ENCODE measurements at regions not wholly inside any gene's neighbourhood (a gene's known extent, or its start where the extent isn't known, plus 50 kb on each side); places are given as distances from the start of the nearest gene placed in this dataset.
A peak's percentile ranks its signal among the peaks of the same experiment; 100 is the strongest.

DNA sequence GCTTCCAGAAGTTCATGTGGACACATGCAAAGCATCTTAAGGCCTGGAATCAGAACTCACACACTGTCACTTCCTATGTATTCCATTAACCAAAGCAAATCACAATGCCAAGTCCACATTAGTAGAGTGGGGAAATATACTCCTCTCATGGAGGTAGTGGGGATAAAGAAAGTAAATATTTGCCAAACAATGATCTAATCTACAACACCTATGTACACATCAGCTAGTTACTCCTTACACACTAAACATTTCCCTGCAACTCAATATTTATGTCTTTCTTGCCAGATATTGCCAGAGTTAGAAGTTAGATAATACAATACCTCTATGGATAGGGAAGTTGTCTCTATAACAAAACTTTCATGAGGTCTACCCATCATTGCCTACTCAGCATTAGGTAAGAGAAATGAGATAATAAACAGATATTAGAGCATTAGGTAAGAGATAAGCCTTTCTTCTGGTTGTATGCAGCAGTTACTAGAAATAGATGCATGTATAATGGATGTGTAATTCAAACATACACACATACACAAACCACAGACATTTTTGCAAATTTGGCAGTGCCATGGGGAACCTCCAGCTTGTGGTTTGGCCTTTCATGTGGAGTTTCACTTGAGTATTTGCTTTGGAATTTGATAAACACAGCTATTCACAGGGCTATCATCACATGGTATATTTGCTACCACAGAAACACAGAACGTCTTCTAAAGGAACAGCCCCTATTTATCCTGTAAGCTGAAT lies 196.5 kb downstream of the TLE1 start:
- intact Hi-C loops (cut with DNase I, micrococcal nuclease) = no loop called here
- ATAC-seq (peak; percentile 69), DNase-seq (no peak)

DNA sequence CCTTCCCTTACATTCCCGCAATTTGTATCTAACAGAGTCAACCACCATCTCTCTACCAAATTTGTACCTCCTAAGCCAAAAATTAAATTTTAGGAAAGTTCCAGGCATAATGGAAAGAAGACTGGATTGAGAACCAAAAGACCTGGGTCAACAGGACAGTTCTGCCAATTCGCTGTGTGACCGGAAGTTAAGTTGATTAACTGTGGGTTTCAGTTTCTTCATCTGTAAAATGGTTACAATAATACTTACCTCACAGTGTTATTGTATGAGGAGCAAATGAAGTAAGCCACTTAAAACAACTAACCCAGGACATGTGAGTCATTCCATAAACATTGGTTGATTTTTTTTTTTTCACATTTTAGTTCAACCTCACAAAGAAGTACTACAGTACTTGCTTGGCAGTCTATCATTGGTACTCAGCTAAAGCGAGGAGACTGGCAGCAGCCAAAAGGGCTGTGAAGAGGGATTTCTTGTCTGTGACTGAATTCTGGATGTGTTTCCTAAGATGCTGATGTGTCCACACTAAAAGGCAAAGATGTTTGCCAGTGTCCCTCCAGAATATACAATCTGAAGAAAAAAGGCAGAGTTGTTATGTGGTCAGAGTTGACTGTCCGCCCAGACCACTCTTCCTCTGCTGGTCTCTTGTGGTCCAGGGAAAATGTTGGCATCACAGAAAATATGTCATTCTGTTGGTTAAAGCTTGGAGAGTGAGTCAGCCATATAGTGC lies 198.6 kb downstream of the TLE1 start:
- intact Hi-C loops (cut with DNase I, micrococcal nuclease) = no loop called here

DNA sequence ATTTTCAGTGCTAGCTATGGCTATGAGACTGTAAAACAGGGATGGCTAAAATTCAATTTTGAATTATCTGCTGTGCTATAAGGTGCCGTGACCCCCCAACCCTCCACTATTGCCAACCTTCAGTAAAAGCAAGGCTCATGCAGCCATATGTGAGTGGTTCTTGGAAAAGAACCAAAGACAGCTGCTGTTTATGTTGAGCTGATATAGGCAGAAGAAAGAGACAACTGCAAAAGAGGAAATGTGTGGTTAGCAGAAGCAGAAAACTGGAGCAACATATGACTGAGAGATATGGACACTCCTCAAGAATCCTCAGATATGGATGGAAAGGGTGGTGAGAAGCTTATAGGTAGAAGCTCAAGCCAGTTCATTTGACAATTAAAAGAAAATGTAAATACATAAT lies 200.3 kb downstream of the TLE1 start:
- intact Hi-C loops (cut with DNase I, micrococcal nuclease) = no loop called here
- ATAC-seq (no peak), DNase-seq (no peak)

More for the DNA sequence above, 198.6 kb downstream of the TLE1 start:
- ATAC-seq = no peak
- DNase-seq = no peak

DNA sequence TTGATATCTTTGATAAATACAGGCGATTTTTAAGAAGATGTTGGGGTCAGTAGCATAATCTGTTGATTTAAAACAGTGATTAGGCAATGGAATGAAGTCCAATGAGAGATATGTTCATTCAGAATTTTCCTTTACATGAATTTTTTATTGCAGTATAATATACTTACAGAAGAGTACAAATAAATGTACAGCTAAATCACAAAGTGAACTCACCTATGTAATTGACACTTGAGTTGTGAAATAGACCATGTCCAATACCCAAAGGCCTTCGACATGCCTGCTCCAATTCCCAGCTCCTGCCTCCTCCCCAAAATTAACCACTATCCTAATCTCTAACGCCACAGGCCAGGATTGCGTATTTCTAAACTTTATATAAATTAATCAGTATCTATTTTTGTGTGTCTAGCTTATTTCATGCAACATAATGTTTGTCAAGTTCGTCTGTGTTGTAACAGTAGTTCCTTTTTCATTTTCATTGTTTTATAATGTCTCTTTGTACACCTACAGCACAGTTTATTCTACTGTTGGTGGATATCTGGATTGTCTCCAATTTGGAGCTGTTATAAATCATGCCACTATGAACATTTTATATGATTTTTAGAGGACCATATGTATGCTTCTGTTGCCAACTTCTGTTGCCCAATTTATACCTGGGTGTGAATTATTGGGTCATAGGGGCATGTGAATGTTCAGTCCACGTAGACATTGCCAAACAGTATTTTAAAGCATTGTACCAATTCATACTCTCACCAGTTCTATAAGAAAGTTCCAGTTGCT lies 208.3 kb downstream of the TLE1 start:
- intact Hi-C loops (cut with DNase I, micrococcal nuclease) = no loop called here
- ATAC-seq (peak; percentile 96), DNase-seq (no peak)

DNA sequence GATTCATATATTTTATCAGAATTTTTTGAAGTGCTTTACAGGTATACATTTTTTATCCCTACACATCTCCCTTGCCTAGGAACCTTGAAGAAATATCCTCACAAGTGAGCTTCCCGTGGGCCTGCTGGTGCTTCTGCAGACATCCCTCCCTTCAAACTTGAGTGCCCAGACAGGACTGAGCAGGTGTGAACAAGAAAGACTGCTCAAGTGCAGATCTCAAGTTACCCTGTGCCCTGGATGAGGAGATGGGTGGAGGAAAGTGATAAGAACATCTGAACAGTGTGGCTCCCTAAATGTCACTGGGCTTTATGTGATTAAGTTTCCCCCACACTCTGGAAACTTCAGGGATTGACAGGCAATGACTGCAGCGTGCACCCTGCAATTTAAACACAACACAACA lies 209.8 kb downstream of the TLE1 start:
- intact Hi-C loops (cut with DNase I, micrococcal nuclease) = no loop called here
- no peak for DNase-seq
- no peak for ATAC-seq

DNA sequence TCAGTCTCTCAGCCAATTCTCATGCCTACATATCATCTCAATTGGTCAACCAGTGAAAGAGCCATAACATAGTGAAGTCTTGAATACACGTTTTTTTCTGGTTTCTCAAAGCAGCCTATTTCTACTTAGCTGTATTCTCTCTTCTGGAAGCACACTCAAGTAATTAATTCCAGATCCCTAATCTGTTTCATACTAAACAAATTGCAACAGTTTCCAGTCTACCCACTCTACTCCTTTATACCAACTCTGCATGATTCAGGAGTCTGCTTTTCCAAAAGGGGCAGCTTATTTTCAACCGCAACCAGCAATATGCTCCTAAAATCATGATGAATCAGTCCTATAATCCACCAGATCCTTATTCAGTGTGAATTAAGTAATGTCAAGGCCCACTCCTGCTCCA lies 211.7 kb downstream of the TLE1 start:
- ATAC-seq (no peak), DNase-seq (no peak)
- intact Hi-C loops (cut with DNase I, micrococcal nuclease) = no loop called here

DNA sequence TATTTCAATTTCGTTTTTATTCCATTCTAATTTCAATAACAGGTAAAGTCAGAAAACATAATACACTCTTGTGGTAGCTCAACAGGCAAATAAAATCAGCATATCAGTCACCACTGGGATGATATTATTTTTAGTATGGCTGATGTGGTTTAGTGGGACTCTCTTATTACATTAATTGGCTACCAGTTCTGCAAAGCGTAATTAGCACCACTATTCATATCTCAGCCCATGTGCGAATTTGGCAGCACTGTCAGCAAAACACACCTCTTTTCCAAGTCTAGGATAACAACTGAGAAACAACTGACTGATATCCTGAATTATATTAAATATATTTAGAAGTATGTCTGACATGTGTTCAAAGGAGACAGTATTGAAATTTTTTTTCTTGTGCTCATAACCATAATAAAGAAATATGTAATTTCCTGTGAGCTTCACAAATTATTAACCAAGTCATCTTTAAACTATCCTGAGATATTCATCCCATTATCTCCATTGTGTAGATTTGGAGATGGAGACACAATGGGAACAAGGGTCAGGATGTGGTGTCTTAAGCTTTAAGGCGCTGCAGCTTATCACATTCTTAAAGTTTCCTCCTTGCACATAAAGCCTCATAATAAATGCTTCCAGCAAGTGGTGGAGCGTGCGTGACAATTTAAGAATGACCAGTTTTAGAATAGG lies 212.4 kb downstream of the TLE1 start:
- ATAC-seq = no peak

DNA sequence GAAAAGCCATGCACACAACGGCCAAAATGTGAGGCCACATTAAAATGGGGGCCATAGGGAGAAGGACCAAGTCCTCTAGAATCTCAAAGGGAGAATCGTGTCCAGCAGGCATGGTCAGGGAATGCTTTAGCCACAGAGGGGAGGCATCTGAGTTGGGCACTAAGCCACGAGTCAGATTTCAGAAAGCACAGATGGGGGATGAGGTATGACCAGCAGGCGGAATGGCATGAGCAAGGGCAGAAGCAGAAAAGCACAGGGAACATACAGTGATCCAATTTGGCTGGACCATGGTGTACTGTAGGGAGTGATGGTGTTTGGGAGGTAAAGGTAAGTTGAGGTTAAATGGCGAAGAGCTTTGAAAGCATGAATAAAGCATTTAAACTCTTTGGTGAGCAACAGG lies 214.6 kb downstream of the TLE1 start:
- intact Hi-C loops (cut with DNase I, micrococcal nuclease) = no loop called here
- ATAC-seq (no peak), DNase-seq (no peak)

More for the DNA sequence above, 212.4 kb downstream of the TLE1 start:
- DNase-seq = no peak
- intact Hi-C loops (cut with DNase I, micrococcal nuclease) = no loop called here

DNA sequence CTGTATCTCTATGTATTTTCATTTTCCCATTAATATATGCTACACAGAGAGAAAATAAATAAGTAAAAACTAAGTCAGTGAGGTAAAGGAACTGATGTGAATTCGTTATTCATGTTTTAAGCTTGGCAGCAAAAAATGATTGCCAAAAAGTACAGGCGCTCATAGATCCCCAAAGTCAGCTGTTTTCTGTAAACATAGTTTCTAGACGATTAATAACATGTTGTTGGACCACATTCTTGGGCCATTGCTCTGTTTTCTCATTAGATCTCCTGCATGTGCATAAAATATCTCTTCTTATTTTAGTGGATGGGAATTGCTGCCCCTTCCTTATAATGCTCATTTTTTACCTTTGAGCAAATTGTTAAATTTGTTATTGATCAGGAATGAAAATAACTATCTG lies 215.2 kb downstream of the TLE1 start:
- ATAC-seq (no peak), DNase-seq (no peak)
- intact Hi-C loops (cut with DNase I, micrococcal nuclease) = no loop called here

DNA sequence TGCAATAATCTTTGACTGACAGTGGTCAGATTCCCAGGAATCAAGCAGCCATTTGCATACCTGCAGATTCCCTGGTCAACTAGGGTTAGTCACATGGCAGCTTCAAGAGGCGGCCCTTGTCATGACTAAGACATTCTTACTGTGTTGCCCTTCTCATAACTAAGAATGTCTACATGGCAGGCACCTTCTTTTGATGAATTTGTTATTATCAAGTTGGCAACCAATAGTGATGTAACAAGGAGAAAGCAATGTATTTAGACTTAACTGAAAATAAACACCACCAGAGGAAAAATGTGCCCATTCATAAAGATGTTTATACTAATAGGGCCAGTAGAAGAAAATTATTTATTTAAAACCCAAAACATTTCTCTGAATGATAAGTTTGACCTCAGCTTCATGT lies 215.6 kb downstream of the TLE1 start:
- intact Hi-C loops (cut with DNase I, micrococcal nuclease) = no loop called here
- ATAC-seq (no peak), DNase-seq (no peak)

DNA sequence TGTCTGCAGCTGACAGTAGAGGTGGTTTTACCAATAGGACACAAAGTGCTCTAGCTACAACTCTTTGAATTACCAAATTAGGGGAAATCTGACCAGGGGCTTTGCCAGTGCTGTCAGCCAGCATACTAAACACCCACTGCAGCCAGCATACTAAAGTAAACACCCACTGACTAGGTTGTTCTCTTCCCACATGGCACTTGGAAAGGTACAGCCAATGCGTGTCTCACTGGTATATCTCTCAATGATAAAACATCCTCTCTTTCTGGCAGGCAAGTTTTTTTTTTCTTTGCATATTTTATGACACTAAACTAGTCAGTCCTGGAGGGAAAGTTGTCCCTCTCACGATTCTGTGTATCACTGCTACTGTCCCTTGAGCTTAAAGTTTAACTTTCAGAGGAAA lies 216.1 kb downstream of the TLE1 start:
- ATAC-seq (no peak), DNase-seq (no peak)
- intact Hi-C loops (cut with DNase I, micrococcal nuclease) = no loop called here

DNA sequence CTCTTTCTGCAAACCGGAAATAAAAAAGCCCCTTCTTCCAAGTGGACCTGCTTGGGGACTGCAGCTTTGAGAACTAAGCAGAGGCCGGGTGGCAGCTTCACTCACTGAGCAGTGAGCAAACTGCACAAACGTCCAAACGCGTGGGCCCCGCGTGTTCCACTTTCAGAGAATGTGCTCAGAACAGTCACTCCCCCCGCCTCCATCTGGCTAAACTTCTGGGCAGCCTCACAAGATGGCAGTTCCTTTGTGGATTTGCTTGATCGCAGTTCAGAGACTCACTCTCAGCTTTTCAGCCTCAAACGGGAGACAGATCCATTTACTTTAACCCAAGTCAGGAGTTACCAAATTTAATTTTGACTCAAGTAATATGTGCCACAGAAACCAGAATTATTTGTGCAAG lies 216.6 kb downstream of the TLE1 start:
- DNase-seq = no peak
- intact Hi-C loops (cut with DNase I, micrococcal nuclease) = no loop called here
- no peak for ATAC-seq

DNA sequence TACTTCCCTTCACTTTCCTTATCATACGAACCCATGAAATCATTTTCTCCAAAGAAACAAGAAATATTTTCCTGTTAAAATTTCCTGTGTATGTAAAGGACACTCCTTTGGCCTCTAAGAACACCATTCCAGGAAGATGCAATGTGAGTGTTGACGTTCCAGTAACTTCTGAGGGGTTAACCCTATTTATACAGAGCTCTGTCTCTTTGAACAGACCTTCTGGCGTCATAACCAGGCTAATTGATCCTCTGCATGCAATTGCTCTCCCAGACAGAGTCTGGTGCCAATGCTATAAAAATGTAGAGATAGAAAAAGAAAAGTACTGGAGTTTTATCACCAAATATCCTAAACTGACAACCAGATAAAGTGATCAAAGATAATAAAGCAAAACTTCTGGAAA lies 218.5 kb downstream of the TLE1 start:
- intact Hi-C loops (cut with DNase I, micrococcal nuclease) = no loop called here
- DNase-seq (no peak), ATAC-seq (peak; percentile 77)

DNA sequence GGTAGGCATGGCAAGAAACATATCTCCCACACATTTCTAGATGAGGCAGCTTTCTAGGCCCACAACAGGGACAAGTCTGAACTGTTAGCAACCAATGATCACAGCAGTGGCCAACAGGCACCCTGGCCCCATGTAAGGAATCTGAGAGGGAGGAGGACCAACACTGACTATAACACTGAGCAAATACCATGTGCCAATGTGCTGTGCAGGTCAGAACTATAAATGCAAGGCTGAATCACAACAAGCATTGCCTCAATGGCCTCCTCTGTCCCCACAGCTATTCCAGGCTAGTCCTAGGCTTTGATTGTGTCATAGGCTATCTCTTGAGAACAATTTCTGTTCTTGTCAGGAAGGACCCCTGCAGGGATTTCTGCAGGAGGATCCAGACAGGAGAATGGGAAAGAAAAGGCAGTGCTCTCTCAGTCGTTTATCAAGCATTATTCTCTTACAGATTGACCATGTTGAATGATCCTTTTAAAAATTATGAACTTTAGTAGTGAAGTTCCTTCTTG lies 221.2 kb downstream of the TLE1 start:
- DNase-seq (no peak), ATAC-seq (no peak)
- intact Hi-C loops (cut with DNase I, micrococcal nuclease) = no loop called here

DNA sequence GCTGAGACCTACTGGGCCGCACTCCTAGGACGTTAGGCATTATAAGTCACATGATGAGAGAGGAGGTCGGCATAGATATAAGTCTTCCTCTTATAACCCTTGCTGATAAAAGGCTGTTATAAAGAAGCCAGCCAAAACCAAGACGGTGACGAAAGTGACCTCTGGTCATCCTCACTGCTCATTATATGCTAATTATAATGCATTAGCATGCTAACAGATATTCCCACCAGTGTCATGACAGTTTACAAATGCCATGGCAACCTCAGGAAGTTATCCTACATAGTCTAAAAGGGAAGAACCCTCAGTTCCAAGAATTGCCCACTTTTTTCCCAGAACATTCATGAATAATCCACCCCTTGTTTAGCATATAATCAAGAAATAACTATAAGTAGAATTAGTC lies 222.4 kb downstream of the TLE1 start:
- no peak for DNase-seq
- ATAC-seq = no peak

DNA sequence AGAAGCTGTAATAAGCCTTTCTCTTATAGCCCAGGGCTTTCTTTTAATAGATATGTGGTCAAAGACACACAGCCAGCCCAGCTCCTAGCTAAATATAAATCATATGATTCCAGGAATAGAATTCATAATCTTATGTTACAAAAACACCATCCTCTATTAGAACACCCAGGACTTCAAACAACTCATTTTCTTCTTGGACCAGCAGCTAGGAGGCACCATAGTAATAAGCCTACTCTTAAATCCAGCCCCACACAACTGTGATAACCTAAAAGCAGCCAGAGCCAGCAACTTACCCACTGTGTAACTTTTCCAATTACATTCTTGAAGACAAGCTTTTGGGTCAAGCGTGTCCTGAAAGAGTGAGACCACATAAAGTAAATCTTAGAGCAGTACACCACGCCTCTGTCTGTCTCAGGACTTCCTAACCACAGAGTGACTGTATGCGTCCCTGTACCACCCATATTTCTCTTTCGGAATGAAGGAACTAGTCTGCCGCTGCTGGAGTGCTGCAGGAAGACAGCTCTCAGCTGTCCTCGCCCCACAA lies 223.8 kb downstream of the TLE1 start:
- intact Hi-C loops (cut with DNase I, micrococcal nuclease) = no loop called here
- ATAC-seq = no peak
- no peak for DNase-seq

More for the DNA sequence above, 222.4 kb downstream of the TLE1 start:
- intact Hi-C loops (cut with DNase I, micrococcal nuclease) = no loop called here

DNA sequence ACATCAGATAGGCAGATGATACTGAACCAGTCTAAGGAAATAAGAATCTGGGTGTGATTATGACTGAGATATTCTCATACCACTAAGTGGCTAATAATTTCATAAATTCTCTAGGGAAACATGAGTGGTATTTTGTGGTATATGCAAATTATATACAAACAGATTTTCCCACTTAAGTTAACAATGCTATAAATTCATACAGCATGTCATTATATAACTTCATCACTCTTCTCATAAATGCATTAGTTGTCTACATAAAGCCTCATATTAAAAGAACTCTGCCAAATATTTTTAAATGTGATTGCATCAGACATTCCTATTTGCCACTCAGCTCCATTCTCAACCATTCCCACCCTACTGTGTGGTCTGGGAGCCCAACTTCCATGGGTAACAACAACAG lies 226.5 kb downstream of the TLE1 start:
- DNase-seq (no peak), ATAC-seq (no peak)
- intact Hi-C loops (cut with DNase I, micrococcal nuclease) = no loop called here

DNA sequence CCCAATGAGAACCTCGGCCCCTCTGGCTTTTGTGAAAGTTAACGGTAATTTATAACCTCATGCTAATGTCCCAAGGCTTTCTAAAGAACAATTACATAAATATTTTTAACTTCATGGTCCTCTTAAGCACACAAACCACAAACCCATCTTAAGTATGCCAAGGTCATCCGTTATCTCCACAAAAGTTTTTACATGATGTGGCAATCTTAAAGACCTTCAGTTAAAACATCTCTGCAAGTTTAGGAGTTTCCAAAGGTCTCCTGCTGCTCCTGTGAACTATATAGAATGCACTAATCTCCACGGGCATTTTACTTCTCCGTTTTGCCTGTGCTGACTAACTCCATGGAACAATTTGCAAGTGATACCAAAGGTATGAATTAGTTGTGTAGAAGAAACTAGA lies 228.2 kb downstream of the TLE1 start:
- no peak for ATAC-seq
- DNase-seq = no peak
- intact Hi-C loops (cut with DNase I, micrococcal nuclease) = no loop called here

DNA sequence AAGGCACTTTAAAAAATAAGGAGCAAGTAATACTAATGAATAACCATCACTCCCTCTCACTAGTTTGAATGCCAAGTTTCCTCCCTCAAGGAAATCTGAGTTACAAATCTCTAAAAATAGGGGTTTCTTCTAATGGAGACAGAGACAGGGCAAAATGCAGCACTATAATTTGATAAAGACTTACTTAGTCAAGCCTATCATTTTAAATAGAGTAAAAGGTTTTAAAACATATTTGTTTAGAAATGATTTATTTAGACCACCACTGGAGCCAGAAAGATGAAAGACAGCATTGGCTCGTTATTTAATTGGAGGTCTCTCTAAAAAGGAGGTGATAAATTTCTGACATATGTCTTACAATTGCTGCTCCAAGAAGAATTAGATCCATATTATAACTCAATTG lies 228.7 kb downstream of the TLE1 start:
- ATAC-seq (no peak), DNase-seq (no peak)
- intact Hi-C loops (cut with DNase I, micrococcal nuclease) = no loop called here

All from left colon (tissue), 2 donors.